Inflammatory macrophage (primary cell): ENCODE measurements at regions not wholly inside any gene's neighbourhood (a gene's known extent, or its start where the extent isn't known, plus 50 kb on each side); places are given as distances from the start of the nearest gene placed in this dataset.

Experiments used
- DNase-seq, 2 donors: peaks; one replicate each; pipeline ENCODE4 v3.0.0-alpha.2; 2020 to 2022

DNA sequence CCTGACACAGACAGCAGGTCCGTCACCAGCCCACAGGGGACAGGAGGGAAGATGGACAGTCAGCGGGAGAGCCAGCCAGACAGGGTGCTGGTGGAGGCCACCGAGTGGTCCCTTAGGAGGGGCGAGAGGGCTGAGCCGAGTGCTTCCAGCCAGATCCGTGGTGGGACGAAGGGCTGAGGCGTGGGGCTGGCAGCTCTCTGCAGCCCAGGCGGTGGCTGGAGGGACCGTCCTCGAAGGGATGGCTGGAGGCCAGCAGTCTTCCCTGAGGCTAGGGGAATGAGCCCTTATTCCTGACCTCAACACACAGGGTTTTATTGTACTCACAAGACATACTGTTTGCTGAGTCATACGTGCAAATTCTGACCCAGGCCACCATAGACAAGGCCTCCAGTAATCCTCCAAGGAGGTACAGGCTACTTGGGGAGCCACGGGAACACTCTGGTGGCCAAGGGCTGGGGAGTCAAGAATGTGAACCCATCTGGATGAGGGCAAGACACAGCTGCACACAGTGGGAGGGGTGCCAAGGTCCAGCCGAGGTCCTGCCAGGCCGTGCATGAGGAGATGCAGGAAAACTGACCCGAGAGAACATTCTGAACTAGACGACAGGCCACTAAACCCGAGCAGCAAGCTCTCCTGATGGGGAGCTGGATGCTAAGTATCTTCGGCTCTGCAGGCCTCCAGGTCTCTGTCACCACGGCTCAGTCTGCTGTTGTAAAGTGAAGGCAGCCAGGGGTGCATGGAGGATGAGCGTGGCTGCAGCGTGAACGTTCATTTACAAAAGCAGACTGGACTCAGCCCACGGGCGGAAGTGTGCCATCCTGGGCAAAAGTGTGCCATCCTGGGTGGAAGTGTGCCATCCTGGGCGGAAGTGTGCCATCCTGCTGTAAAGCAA, 242.5 kb downstream of the TTLL2 start:
- DNase-seq = no peak

DNA sequence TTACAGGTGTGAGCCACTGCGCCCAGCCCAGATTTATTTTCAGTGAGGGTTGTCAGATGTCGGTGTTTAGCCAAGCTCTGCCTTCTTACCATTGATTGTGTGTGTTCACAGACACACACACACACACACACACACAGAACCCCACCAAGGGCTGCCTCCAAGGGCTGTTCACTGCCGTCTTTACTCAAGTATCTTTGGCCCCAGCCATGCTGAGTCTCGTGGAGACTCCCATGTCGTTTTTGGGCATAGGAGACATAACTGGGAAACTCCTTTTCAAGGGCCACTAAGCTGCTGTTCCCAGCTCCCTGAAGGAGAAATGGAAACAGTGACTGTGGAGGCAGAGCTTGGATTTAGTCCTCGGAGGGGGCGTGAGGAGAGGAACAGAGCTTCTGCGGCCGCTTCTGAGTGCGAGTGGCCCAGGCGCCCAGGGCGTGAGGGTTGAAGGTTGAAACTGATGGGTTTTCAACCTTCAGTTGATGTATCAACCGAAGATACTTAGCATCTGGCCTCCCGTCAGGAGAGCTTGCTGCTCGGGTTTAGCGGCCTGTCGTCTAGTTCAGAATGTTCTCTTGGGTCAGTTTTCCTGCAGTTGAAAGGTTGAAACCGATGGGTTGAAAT, 243.6 kb downstream of the TTLL2 start:
- no peak for DNase-seq

DNA sequence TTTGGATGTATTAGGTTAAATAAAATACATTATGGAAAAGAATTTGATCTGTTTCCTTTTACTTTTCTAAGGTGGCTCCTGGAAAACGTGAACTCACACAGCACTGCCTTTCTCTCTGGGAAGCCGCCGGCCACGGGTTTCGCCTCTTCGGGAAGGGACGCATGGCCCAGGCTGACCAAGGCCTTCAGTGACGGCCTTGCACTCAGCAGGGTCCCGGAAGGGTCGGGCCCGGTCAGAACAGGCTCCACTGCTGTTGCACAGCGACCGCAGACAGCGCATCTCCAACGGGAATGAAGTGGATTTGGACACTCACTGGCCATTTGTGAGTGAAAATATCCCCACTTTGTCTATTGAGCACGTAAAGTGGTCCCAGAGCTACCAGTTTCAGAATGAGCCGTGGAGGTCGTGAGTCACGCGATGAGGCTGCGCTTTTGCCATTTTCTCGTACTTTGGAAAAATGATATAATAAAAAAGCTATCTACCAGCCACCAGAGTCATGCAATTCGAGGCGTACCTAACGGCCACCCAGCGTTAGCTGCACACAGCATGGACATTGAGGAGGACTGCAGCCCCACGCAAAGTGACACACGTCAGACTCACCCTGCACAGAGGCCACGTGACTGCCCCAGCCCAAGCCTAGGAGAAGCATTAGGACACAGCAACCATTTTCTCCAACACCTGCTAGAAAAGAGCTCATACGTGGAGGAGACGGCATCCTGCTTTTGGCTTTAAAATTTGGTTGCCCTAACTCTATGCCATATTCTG, 244.3 kb downstream of the TTLL2 start:
- no peak for DNase-seq

GRCh38 chr6:167569879-167570278, 245.0 kb downstream of the TTLL2 start:
- no peak for DNase-seq

- no peak for DNase-seq
Measured at GRCh38 chr6:167570460-167571400, 245.8 kb downstream of the TTLL2 start.

DNA sequence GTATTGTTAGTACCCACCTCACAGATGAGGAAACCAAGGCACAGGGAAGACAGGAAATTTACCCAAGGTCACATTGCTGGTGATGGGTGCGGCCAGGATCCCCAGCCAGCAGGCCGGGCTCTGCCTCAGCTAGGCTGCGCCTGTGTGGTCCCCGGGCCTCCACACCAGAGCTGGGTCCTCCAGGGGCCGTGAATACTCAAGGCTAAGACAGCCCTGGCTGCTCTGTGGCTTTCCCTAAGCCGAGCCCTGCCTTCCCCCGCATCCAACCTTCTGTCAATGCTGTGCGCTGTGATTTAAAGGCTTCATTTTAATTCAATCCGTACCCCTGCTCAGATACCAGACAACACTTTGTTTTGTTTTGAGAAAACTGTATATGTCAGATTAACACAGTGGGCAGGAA, 246.7 kb downstream of the TTLL2 start:
- DNase-seq = no peak

DNA sequence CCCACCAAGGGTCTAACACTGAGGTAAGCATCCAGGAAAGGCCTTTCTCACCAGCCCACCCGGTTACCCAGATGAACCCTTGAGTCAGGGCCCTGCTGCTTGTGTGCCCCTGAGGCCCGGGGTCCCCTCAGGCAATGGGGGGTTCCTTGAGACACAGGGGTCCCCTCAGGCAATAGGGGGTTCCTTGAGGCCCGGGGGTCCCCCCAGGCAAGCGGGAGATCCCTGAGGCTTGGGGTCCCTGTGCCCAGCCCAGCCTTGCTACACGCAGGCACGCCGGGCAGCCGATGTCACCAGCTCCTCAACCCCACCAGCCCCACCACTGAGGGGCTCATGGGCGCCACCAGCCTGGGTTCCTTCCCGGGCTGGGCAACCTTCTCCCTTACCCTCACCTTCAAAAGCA, 247.2 kb downstream of the TTLL2 start:
- DNase-seq = no peak

DNA sequence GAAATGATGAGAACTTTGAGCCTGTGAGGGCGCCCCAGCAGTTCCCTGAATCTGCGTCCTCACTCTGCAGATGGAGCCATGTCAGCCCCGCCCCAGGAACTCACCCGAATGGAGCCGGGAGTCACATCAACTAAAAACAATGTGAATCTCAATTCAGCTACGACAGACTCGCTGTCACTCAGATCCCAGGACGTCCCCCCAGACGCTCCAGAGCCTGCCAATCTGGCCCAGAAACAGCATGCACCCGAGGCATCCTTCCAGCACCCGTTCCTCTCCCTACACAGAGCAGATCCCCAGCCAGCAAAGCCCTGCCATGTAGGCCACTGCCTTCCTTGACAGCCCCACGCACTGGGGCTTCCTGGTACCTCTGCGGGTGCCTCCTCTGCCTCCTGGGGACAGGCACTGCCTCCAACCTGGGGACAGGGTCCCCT, 248.0 kb downstream of the TTLL2 start:
- no peak for DNase-seq

DNA sequence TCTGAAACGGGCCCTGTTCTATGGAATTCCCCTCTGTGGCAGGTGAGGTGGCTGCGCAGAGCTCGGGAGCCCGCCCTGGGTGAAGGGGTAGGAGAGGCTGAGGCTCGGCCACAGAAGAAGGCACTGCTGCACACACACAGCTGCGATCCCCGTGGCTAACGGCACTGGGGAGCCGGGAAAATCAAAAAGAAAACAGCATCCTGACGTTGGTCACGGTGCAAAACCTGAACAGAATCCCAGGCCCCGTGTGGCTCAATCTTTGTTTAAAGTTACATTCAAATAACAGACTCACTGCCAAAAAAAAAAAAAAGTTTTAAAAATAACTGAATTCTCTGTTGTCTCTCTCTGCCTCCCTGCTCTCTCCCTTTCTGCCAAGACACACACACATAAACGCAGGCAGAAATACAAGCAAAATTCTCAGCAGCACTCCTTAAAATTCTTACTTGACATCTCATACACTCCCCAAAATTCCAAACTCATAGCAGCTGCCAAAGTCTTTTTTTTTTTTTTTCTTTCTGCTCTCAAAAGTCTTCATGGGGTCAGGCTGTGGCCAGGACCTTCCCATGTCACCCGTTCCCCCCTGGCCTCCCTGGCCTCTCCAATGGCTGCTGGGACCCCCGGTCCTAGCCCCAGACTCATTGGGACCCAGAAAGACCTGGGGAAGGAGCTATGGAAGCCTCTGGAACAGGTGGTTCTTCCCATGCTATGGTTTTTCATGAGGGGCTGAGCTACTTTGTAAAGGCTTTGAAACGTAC, 248.8 kb downstream of the TTLL2 start:
- no peak for DNase-seq

GRCh38 chr6:167574431-167575151, 249.7 kb downstream of the TTLL2 start:
- DNase-seq = no peak

DNA sequence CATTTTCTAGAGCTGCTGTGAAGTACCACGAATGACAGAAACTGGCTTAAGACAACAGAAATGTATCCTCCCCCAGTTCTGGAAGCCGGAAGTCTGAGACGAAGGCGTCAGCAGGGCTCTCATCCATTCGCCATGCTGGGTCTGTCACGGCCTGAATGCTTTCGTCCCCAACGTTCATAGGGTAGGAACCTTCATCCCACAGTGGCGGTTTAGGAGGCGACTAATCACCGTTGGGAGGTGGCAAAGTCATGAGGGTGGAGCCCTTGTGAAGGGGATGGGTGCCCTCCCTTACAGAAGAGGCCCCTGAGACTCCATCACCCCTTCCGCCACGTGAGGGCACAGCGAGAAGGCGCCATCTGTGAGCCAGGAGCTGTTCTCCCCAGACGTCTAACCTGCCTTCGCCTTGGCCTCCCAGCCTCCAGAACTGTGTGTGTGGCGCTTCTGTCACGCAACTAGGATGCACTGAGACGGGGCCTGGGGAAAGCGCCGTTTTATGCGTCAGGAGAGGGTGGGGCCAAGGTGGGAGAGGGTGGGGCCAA, 250.3 kb downstream of the TTLL2 start:
- no peak for DNase-seq

- DNase-seq = no peak
Measured at GRCh38 chr6:167576050-167576741, 250.5 kb upstream of the AFDN start.

DNA sequence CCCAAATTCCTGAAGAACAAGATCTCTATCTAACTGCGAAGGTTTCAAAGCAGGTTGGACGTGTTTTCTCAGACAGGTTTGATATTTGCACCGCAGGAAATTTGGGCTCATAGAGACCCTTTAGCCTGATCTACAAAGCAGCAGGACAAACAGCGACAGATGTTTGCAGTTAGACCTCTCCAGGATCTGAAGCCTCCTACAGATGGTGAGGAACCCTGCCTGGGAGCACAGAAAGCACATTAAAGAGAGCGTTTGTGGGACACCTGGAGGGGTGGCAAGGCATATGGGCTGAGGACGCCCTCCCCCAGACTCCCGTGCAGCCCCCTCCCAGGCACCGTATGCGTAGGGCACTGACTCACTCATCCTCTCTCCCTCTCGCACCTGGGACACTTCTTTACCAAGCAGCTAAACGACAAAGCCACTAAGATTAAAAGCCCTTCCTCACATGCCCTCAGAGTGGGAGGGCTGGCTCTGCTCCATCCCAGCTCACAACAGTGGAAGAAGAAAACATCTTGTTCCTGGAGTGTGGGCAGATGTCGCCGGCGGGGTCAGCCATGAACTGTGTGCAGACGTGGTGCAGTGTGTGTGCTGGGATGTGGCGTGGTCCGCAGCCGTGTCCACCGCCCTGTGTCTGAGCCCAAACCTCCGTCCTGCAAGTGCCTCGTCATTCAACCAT, 249.7 kb upstream of the AFDN start:
- no peak for DNase-seq

- DNase-seq = no peak
Measured at GRCh38 chr6:167577891-167578361, 248.8 kb upstream of the AFDN start.

DNA sequence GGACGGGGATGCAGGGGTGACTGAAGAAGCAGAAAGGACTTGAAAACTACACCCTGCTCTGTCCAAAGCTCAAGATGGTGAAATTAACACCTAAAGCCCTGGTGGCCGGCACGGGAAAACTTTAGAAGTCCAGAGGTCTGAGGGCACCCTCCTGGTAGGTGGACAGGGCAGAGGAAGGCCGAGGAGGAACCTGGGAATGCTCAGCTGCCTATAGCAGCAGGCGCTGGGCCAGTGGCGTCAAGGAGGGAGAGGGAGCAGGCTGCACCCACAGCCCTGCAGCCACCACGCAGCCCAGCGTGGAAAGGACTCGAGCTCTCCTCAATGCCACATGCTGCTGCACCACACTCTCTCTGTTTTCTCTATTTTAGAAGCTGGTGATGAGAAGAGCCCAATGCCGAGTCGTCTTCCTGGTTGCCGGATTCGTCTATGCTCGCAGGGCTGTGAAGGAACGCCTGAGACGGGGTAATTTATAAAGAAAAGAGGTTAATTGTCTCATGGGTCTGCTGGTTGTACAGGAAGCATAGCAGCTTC, 248.3 kb upstream of the AFDN start:
- DNase-seq = no peak

- no peak for DNase-seq
Measured at GRCh38 chr6:167579806-167580618, 246.7 kb upstream of the AFDN start.

DNA sequence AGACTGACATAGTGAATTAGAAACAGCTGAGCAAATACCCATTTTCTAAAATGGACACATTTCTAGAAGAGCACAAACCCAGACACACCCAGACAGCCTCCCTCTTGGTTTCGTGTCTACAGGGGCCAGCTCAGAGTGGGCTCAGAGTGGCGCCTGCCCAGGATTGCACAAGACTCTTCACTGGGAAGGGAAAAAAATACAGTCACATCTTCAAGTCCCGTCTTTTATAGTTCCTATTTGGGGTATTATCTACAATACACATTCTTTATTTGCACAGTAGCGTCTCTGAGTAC, 246.1 kb upstream of the AFDN start:
- DNase-seq = no peak

DNA sequence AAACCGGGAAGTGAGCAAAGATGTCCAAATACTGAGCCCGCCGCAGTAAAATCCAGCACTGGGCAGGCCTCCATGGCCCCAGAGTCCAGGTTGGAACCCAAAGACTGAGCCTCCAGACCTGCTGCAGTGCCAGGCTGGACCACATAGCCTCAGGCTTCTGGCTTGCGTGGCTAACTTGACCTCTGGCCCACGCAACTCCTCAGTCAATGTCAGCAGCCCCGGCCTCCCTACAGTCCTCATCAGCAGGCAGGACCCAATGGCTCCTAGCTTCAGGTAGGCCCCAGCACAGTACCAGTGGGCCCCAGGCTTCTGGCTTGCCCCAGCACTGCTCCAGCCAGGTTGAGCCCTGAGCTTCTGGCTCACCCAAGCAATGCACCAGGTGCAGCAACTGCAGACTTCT, 245.1 kb upstream of the AFDN start:
- no peak for DNase-seq
